ENCODE measurements at regions not wholly inside any gene's neighbourhood (a gene's known extent, or its start where the extent isn't known, plus 50 kb on each side); places are given as distances from the start of the nearest gene placed in this dataset.
"Not testable (repeated sequence)": the region's sequence is repeated elsewhere in the genome, so short reads cannot be mapped to it uniquely, and the experiment has no call there.

GRCh38 chr20:55067158-55067825 lies 591.9 kb downstream of the DOK5 start:
- DNase-seq (ENCODE audit: low spot score): no peak

DNA sequence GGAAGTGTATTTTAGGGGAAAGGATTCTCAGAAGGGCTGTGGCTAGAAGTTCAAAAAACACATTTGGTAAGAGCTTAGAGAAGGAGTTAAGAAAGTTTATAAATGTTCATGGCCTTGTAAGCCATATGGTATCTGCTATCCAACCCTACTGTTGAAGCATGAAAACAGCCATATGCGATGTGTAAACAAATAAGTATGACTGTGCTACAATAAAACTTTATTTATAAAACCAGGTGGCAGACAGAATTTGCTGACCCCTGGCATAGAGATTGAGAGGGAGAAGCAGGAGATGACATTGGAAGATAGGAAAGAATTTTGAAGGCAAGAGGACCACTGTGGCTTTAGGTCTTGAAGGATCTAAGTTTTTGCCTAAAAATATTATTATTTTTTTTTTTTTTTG lies 583.5 kb downstream of the DOK5 start:
- DNase-seq (ENCODE audit: low spot score): no peak

DNA sequence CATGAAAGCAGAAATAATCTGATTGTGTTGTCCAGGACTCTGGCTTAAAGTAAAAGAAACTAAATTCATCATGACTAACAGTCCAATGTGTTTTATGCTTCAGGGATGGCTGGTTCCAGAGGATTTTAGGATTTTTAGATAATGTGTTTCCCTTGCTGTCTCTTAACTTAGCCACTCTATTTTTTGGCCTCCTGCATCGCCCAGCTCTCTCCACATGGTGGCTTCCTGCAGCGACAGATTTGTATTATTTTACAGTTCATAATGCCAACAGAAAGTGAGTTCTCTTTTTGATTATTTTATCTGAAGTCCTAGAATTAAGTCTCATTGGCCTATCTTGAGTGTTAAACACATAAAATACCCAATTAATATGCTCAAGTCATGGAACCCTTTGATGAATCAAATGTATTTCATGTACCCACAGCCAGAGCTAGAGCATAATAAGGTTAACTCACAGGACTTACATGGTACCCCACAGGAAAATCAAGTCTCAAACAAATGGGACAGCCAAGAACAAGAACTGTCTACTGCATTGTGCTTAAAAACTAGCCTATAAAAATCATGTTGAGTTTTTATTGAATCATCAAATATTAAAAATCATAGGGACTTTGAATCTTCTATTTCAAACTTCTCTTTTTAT lies 582.5 kb downstream of the DOK5 start:
- no peak for DNase-seq (ENCODE audit: low spot score)

DNA sequence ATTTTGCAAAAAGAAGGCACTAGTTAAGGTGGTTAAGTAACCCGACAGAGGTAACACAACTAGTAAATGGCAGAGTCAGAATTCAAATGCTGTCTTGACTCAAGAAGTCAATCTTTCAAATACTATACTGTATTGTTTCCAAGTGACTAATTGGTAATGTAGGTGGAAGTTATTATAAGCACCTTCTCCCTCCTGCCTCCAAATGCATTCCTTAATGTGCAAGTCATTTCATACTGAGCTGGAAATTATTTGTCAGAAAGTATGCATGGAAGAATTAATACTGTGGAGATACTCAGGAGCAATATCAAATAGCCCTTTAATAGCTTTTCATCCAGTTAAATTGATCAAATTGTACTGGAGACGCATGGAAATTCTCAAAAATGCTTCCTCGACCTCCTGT lies 579.1 kb downstream of the DOK5 start:
- DNase-seq (ENCODE audit: low spot score): no peak

- no peak for DNase-seq (ENCODE audit: low spot score)
These were observed 578.0 kb downstream of the DOK5 start for GRCh38 chr20:55053389-55053788.

DNA sequence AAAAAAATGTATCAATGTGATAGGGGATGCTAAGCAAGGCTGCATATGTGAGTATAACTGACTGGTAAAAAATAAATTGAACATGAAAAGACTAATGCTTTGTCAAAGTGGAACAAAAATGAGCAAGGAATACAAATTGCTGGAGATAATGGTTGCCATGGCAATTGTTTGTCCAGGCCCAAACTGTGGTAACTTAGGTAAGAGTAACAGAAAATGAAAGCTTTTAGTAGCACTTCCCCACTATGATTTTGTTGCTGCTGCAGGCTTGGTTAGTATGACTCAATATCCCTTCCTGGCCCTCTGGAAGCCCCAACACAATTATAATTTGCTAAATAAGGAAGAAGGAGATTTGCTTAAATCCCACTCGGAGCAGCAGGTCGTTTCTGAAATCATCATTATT lies 577.1 kb downstream of the DOK5 start:
- DNase-seq (ENCODE audit: low spot score): no peak

DNA sequence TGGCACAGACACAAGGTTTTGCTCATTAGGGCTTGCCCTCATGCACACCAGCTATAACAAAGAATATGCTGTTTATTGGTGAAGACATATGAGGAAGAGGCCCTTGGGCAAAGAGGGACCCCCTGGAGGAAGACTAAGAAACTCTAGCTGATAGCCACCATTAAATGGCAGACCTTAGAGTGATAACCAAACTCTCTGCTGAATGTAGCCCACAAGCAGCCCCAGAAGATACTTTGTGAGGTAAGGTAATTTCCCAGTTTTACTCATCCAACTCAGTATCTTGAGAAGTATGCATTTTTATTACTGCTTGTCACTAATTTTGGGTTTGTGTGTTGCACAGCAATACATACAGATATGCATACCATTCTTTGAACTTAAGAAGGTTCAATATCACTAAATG lies 563.3 kb downstream of the DOK5 start:
- no peak for DNase-seq (ENCODE audit: low spot score)

DNA sequence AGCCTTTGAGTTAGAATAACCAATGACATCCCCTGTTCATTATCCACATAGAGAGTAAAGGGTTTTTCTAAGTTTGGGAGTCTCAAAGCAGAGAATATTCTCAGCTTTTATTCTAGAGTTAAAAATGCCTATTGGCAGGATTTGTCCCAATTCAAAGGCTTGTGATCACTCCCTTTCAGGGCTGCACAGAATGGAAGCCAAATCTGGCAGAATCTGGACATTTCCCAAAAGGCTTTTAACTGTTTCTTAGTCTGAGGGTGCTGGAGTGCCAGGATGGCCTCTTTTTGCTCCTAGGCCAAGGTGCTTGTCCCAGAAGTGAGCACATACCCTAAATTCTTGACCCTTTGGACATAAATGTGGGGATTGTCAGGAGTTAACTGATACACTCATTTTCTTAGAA lies 556.6 kb downstream of the DOK5 start:
- DNase-seq (ENCODE audit: low spot score): no peak

DNA sequence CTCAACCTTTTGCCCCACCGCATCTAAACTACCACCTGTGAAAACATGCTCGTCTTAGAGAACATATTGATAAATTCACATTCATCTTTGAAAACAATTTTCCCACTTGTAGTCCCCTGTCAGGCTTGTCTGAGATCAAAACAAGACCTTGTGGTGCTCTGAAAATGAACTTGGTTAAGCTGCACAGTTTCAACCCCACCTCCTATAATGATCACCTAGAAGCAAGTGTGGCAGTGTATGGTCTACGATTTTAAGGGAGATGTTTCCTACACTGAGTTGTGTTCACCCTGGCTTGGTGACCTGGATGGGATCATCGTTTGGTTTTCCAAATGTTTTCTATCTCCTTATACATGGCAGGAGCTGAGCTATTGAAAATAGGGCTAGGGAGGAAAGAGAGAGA lies 539.4 kb downstream of the DOK5 start:
- DNase-seq (ENCODE audit: low spot score): no peak

DNA sequence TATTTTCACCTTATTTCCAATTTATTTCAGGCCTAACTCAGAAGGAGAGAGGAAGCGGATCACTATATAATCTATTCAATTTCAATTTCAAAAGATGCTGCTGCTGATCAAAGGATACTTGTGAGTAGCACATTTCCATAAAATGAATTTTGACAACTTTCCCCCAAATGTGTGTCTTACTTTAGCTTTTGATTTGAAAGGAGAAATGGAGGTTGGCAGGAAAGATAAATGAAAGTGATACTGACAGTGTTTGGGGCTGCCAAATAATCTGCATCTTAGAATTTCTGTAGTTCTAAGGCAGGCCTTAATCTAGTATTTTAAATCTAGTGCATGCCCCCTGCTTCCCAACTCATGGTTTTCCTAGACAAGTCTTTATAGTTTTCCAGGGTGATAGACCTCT lies 535.4 kb downstream of the DOK5 start:
- no peak for DNase-seq (ENCODE audit: low spot score)

- no peak for DNase-seq (ENCODE audit: low spot score)
These were observed 533.7 kb downstream of the DOK5 start for GRCh38 chr20:55009066-55009465.

GRCh38 chr20:55004044-55004443 lies 528.7 kb downstream of the DOK5 start:
- DNase-seq (ENCODE audit: low spot score): no peak

GRCh38 chr20:54995553-54995952 lies 520.2 kb downstream of the DOK5 start:
- DNase-seq (ENCODE audit: low spot score): no peak

GRCh38 chr20:54995011-54995410 lies 519.6 kb downstream of the DOK5 start:
- no peak for DNase-seq (ENCODE audit: low spot score)

DNA sequence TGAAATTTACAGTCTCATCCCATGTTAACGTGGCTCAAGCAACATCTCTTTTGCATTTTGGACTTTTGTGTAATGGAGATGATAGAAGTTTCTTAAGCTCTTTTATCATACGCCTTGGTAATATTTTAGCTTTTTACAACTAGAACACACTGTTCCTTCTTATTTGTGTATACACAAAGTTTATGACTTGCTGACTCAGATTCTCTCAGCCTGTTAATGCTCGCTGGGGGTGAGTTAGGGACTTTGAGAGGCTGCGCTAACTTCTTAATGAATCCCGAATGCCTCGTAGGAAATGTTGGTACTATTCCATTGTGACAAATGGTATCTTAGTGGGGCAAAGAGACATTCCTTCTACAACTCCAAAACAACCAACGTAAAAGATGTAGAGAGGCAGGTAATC lies 509.7 kb downstream of the DOK5 start:
- no peak for DNase-seq (ENCODE audit: low spot score)

DNA sequence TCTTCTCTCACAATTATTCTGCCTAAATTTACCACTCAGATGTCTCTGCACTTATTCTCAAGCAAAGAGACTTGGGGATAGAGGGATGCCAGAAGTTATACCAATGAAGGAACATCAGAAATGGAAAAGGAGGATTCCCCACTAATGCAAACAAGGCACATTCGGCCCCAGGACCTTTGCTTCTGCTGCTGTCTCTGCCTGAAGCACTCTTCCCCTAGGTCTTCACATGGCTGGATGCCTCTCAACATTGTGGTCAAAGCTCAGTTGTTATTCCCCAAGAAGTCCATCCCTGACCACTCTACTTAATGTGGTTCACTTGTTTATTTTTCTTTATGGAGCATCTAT lies 508.7 kb downstream of the DOK5 start:
- no peak for DNase-seq (ENCODE audit: low spot score)

GRCh38 chr20:54983394-54984103 lies 508.2 kb downstream of the DOK5 start:
- DNase-seq (ENCODE audit: low spot score): not testable (repeated sequence)

- DNase-seq (ENCODE audit: low spot score): no peak
These were observed 505.8 kb downstream of the DOK5 start for GRCh38 chr20:54981175-54981574.

DNA sequence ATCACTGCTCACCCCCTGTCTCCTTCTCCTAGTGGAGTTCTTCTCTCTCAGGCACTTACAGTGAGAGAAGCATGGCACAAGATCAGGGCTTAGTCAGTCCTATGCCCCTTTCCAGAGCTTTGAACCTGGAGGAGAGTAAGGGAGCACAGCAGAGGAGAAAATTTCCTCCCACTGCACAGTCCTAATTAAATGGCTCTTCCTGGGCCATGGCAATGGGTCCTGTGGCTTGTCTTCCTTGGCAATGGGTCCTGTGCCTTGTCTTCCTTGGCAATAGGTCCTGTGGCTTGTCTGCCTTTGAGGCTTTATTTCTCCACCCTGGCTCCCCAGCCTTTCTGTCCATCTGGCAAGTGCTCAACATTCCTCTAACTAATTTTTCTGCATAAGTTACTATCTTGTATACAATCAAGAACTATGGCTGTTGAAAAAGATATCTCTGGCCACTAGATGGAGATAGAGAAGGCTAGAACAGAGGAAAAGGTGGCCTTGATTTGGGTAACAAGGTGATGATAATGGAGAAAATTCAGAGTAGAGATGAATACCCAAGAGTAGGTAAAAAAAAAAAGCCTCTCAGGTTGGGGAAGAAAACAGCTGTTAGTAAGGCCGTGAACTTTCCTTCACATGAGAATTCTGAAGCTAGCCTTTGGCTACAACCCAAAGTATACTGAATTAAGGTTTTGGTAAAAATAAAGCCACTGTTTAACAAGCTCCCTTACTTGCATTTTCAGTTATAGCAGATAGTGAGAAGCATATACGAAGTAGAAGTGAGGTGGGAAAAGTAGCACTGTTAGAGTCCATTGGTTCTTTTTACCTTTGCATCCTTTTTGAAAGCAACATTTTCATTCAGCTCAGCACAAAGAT lies 504.9 kb downstream of the DOK5 start:
- DNase-seq (ENCODE audit: low spot score): no peak

GRCh38 chr20:54950304-54950703 lies 474.9 kb downstream of the DOK5 start:
- DNase-seq (ENCODE audit: low spot score): no peak

DNA sequence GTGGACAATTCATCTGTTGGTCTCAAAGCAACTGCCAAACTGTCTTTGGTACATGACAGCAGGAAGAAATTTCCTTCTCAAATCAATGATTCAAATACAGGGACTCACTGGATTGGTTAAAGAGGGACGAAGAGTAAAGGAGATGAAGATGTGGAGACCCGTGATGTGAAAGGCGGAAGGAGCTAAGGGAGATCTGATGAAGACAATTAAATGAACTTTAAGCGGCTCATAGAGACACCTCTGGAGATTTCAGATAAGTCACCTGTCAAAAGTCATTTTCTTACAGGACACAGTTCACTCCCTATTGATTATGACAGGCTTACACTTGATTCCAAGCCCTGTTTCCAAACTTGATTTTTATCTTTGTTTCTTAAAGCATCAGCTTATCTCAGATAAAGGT lies 466.3 kb downstream of the DOK5 start:
- no peak for DNase-seq (ENCODE audit: low spot score)

DNA sequence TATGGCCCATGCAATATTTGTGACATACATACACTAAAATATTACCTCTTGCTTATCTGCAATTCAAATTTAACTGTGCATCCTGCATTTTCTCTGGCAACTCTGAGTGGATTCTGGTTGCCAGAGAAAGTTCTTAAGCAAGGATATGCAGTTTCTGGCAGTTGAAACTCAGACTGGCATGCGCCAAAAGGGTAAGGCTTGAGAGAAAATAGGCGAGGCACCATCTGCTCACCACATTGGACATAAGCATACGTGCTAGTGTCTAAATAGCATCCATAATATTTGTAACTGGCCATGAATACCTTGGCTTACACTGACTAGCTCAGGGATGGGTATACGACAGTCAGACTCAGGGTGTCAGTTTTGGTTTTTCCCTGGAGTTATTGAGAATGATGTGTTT lies 465.1 kb downstream of the DOK5 start:
- DNase-seq (ENCODE audit: low spot score): no peak

GRCh38 chr20:54938707-54939106 lies 463.3 kb downstream of the DOK5 start:
- DNase-seq (ENCODE audit: low spot score): no peak
